ENCODE measurements at regions not wholly inside any gene's neighbourhood (a gene's known extent, or its start where the extent isn't known, plus 50 kb on each side); places are given as distances from the start of the nearest gene placed in this dataset.

DNA sequence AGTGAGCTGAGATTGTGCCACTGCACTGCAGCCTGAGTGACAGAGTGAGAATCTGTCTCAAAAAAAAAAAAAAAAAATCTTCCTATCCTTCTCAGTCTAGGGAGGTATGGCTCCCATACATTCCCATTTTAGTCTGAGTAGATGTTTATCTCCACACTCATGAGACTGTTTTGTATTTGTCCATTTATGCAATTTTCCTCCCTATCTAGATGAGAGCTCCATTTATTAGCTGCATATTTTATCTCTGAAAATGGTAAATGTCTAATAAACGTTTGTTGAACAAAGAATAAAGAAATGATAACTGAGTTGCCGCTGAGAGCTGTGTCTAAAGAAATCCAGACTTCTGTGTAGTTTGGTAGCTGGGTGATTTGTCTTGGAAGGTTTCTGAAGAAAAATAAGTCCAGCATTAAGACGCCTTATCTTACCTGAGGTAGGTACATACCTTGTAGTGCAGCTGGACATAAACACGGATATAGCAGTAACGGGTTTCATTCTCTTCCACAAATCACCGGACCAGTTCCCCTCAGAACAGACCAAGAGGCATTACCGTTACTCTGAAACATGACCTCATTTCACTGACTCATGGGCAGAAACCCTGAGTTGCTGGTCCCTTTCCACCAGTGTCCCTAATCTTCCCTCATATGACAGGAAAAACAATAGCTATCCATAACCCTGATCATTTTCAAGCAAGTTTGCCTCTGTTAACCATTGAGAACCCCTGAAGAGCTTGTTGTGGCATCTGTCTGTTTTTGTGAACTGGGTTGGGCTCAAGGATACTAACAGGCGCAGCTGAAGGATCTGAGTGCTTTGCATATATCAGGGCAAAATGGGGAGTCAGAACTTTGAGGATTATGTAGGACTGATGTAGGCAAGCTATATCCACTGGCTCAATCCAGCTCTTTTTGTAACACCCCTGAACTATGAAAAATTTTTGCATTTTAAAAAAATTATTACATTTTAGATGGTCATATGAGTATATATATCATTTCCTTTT lies 177.4 kb upstream of the XYLT1 start:
- no peak for DNase-seq (ENCODE audit: low read depth)

DNA sequence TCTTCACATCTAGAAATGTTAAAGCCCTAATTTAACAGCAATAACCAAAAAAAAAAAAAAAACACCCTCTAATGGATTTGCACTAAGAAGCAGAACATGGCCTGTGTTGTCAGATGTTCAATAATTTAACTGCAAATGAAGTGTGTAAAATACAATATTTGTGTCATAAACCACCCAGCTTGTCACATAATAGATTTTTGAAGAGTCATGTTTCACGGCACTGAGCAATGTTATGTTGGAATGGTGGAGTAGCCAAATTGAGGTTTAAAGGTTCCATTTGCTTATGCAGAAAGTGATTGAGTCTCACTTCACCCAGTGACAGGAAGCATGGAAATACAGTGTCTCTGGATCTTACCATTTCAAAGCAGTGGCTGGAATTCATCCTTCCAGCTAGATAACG lies 173.2 kb upstream of the XYLT1 start:
- DNase-seq (ENCODE audit: low read depth): no peak

DNA sequence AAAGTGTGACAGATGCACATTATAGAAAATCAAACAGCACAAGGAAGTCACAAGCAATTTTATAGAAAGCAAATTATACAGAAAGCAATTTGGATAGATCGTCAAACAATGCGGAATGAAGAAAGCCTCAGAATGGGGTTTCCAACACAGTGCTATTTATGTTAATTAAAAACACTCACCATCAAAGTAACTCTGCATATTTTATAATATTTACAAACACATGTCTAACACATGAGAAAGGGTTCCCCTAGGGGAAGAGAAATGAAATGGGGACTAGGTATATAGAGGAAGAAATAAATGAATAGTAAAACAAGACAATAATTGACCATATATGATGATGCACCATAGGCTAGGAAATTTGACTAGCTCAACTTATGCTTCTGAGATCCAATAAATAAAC lies 171.2 kb upstream of the XYLT1 start:
- no peak for DNase-seq (ENCODE audit: low read depth)

DNA sequence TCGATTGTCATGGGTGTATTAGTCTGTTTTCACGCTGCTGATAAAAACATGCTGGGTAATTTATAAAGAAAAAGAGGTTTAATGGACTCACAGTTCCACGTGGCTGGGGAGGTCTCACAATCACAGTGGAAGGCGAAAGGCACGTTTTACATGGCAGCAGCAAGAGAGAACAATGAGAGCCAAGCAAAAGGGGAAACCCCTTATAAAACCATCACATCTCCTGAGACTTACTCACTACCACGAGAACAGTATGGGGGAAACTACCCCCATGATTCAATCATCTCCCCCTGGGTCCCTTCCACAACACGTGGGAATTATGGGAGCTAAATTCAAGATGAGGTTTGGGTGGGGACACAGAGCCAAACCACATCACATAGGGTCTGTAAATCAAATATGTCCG lies 167.4 kb upstream of the XYLT1 start:
- no peak for DNase-seq (ENCODE audit: low read depth)

DNA sequence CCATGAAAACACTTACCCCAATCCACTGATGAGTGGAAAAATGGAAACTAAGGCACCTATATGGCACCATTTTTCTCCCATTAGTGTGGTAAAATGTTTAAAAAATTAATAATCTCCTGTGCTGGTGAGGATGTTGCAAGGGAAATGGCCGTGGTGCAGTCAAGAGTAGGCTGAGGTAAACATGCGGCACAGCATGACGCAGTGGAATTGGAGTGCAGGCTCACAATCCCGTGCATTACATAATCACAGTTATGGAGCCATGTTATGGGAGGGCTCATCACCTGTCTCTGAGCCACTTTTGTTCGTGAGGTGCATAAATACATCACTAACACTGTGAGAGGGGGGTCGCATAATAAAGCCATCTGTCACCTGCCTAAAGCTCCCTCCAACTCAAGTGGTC lies 164.4 kb upstream of the XYLT1 start:
- DNase-seq (ENCODE audit: low read depth): no peak

DNA sequence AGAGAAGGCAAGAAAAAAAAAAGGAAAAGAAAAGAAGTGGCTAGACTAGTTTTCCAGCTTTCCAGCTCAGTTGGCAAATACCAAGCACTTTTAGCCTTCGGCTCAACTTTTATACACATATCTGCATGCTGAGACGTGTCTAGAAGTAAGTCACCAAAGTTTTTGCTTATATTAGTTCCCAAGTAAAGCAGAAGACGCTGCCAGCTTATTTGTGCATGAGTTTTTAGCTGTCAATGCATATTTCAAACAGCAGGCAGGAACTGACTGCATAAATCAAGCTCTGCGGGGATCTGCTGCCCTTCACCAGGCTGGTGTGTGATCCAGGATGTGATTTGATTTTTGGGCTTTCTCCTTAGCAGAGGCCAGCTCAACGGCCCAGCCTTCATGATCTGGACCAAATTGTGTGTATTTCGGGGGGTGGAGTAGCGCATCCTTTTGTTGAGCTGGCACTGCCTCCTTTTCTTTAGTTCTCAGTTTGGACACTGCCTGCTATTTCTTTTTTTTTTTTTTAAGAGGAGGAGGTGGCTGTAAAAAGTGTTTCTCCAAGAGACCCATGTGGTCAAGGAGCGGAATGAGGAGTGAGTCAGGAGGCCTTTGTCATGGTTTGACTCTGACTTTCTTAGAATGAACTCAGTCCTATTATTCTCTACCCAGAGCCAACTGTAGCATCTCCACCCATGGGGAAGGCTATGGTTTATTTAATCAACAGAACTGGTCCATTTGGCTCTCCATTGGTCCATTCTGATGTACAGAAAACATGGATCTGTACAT lies 162.6 kb upstream of the XYLT1 start:
- no peak for DNase-seq (ENCODE audit: low read depth)

DNA sequence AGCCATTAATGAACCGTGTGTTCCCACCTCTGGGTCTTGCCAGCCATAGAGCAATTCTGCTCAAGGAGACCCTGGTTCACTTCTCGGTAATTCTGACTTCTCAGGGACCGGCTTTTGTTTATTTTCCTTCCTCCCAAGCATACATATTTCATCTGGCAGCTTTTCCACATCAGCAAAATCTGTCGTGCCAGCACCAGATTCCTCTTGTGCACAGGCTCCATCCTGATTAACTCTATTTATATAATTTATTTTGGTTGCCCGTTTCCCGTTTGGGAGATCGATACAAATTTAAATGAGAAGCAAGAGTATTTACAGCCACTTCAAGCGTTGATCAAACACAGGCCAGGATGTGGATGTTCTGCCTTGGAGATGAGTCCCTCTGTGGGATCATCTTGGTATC lies 161.9 kb upstream of the XYLT1 start:
- DNase-seq (ENCODE audit: low read depth): no peak

DNA sequence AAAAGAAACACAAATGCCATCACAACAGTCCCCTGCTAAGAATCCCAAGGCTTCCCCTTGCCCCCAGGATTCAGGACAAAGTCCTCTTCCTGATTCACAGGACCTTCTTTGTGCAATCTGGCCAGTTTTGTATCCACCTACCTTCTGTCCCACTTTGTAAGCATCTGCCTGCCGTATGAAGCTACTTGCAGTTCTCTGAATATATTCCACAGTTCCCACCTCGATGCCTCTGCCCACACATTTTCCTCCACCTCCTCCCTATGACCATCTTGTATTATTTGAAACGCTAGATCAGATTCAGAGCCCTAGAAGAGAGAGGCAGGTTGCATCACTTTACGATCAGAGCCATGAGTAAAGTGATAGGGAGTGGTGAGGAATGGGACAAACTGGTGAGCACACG lies 159.2 kb upstream of the XYLT1 start:
- no peak for DNase-seq (ENCODE audit: low read depth)

DNA sequence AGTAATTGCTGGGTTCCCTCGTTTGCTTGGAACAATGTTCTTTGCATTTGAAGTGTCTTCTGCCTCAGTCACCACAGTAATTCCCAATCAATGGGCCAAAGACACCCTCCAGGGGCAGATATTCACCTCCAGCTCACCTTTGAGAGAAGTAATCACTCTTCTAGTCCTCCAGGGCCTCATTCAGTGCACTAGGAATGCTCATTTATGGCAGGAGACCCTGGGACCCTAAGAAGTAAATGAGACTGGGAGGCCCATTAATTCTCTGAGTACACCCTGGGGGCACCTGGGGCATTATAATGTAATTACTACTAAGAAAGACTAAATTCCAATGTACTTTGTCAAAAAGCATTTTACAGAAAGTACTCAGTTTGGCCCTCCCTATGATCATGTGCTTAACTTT lies 158.2 kb upstream of the XYLT1 start:
- no peak for DNase-seq (ENCODE audit: low read depth)

DNA sequence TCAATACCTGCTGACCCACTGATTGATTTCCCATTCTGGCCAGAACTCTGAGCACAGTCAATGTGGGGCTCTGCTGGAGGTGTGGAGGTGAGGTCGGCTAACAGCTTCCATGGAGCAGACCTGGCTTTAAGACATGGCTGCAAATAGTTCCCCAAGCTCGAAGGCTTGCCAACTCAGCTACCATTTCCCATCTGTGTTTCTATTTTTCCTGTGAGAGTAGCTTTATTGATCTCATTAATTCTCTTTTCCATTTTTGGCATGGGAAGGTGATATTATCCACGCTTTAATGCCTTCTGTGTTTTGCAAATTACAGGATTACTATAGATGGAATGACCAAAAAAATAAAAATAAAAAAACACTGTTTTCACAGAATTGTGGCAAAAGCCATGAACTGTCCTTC lies 151.6 kb upstream of the XYLT1 start:
- no peak for DNase-seq (ENCODE audit: low read depth)

DNA sequence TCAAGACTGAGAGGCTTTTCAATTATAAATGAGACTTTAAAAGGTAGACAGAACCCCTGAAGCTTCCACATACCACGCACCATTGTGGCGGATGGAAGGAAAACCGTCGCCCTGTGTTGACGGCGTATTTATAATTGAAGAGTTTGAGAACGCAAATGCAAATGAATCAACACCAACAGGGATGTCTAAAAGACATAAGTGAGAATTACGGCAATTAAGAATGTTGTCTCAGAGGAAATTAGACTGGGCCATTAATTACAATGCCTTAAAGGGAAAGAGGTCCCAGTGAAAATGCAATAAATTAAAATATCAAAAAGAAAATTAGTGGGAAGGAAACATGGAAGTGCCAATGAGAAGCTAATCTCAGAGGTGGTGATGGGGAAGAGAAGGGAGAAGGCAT lies 148.5 kb upstream of the XYLT1 start:
- no peak for DNase-seq (ENCODE audit: low read depth)

DNA sequence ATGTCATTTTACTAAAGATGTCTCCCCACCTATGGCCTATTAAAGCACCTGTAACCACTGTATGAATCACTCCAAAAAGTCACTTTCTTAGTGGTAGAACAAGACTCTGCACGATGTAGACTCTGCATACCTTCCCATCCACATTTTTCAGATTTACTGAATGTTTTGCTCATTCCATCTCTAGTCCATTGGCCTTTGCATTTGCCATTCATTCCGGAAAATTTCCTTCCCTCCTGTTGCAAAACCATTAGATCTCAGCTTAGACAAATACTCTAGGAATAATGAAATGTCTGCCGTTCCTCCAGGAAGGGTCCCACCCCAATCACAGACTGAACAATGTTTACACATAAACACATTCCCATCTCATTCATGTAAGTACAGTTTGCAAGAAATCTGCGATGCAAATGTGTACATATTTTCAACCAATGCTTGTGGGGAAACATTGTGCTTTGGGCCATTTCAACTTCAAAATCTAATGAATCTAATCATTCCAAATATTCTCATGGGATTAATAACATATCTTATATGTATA lies 146.3 kb upstream of the XYLT1 start:
- DNase-seq (ENCODE audit: low read depth): no peak

DNA sequence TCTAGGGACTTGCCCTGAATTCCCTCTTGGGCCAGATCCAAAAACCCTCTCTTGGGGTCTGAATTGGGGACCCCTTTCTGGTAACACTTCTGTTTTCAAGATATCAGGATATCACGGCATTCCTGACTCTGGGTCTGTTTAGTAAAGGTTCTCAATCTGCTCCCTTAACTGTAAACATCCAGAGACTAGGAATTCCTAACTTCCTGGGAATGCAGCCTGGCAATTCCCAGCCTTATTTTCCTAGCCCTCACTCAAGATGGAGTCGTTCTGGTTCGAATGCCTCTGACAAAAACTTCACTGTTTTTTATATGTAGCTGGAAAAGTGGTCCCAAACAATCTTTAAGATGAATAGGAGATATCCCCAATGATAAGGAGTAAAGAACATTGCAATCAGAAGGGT lies 141.6 kb upstream of the XYLT1 start:
- DNase-seq (ENCODE audit: low read depth): no peak

DNA sequence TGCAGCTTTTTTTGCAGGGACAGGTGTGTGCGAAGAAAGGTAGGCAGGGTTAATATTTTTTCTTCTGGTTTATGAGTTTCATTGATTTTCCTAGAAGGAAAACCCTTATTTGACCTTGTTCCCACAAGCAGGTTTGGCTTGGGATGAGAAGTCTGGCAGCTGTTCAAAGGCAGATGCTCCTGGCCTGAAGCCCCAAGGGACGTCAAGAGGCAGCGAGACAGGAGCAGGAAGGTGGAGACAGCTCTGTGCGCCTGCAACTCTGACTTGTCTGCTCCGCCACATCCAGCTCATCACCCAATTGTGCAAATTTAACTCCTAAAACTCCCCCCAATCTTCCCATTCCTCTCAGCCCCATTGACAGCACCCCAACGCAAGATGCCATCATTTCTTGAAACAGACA lies 136.8 kb upstream of the XYLT1 start:
- DNase-seq (ENCODE audit: low read depth): no peak

DNA sequence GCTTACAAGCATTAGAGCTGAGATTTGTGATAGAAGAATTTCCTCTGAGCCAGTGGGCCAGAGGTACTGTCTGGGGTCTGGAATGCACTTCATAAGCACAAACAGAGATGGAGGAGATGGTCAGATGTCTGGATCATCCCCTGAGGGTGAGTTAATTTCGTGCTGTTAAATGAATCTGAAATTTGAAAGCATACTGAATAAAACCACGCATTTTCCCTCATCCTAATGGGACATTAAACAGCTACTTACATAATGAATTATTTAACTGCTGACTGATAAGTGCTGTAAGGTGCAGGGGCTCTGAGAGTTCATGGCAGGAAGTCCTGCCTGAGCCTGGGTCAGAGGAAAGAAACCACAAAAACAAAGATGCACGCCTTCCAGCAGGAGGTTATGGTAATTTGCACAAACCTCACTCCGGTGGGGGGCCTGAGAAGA lies 136.3 kb upstream of the XYLT1 start:
- DNase-seq (ENCODE audit: low read depth): no peak

DNA sequence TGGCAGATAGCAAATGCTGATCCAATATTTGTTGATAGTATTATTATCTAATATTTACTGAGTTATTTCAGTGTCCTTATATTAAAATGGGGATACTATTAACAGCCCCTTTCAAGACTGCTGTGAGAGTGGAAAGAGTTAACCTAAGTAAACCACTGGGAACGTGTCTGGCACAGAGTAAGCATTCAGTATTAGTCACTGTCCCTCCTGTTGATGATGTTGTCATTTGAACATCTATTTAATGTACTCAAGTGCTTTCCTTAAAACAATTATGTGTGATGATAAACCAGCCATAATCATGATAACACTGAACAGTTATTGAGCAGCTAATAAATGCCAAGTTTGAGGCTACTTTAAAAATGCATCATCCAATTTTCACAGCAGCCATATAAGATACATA lies 135.7 kb upstream of the XYLT1 start:
- DNase-seq (ENCODE audit: low read depth): no peak

DNA sequence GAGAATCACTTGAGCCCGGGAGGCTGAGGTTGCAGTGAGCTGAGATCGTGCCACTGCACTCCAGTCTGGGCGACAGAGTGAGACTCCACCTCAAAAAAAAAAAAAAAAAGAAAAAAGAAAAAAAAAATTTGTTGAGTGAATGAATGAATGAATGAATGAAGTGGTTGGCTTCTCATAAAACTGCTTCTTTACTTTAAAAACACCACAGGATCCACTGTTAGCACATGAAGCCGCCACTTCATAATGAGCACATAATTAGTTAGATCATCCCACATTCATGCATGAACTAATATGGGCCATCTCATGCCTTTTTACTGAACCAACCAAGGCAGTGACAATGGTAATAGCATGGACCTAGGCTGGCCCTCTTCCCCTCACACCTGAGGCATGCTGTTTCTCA lies 135.0 kb upstream of the XYLT1 start:
- no peak for DNase-seq (ENCODE audit: low read depth)

DNA sequence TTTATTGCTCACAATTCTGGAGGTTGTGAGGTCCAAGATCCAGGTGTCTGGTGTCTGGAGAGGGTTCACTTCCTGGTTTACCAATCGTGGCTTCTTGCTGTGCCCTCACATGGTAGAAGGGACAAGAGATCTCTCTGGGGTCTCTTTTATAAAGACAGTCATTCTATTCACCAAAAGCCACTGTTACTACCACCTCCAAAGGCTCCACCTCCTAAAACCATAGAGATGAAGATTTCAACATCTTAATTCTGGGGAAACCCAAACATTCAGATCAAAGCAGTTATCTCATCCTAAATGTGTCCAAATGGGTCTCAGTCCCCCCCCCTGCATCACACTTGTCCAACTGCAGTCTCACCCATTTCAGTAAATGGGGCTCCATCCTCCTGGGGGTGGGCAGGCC lies 132.9 kb upstream of the XYLT1 start:
- no peak for DNase-seq (ENCODE audit: low read depth)

DNA sequence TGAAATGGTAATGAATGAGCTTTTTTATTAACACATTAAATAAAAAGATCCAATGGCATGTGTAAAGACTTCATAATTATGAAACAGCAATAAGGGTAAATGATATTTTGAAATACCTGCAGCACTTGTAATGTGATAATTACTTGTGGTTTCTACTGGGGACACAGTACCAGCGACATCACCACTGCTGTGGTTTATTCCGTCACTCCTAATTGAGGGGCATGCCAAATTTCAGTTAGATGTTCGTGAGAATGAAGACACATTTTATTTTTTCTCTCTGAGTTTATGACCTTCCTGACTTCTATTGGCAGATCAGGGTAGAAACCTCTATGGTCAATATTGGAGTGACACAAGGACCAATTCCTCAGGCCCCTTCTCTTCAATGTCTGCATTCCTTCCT lies 131.9 kb upstream of the XYLT1 start:
- DNase-seq (ENCODE audit: low read depth): no peak

DNA sequence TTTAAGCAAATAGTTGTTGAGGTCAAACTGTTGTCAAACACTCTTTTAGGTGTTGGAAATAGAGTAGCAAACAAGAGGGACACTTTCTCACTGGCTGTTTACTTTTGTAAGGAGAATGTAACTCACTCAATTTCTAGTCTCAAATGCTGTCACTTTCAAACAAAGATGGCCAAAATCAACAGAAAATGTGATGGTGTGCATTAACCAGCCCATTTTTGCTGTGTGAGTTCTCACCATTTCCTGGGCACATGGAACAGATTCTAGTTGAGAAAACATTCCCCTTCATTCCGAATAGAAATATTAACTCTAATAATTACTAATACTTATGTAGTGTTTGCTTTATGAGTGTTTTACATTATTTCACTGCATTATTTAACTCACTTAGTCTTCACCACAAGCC lies 128.2 kb upstream of the XYLT1 start:
- no peak for DNase-seq (ENCODE audit: low read depth)

DNA sequence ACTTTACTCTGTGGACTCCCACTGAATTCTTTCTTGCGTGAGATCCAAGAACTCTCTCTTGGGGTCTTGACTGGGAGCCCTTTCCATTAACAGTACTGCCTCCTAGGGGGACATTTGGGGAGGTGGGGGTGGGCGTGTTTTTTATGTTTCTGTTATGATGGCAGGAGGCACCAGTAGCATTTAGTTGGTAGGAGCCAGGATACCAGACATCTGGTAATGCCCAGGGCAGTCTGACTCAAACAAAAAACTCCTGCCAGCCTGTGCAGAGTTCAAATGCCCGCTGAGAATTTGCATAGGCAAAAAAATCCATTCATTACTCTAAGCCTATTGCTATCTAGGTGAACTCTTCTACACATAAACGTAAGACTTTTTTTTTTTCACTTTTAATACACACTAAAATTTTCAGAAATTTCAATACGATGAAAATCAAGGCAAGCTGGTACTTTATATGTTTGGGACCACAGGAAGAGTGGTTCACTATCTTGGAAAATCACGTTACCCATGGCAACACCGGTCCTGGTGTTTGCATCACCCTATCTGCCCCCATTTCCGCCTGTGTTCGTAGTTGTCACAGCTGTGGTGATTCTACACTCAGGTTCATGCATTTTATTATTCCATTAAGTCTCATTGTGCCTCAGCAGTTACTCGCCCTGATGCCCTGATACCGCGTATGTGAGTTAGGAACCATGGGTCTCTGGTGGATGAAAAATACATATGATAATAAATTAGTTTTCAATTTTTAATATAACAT lies 121.1 kb upstream of the XYLT1 start:
- DNase-seq (ENCODE audit: low read depth): no peak

Data from amniotic epithelial cell (primary cell).